Vagina (tissue), 2 donors: ENCODE measurements at regions not wholly inside any gene's neighbourhood (a gene's known extent, or its start where the extent isn't known, plus 50 kb on each side); places are given as distances from the start of the nearest gene placed in this dataset.

ENCODE experiments used
- CTCF ChIP-seq, 3 experiments: fragments of 450-650 bp in 2 of 3; fragments of 200-600 bp in 1 of 3; sonication (generic) in 1 of 3; IDR thresholded peaks; one replicate each; pipeline ENCODE4 v1.5.1; 2017 to 2019; ENCODE audit warnings: antibody characterized with exemption in 3 of 3, mild to moderate bottlenecking in 2 of 3, moderate library complexity in 2 of 3
- POLR2A ChIP-seq, 2 donors: fragments of 450-650 bp; IDR thresholded peaks; one replicate each; pipeline ENCODE4 v1.6.1; 2017; ENCODE audit warnings: antibody characterized with exemption in 2 of 2, mild to moderate bottlenecking in 2 of 2, moderate library complexity in 2 of 2

- TF ChIP-seq CTCF (IDR thresholded peaks at IDR 0.05) (no peak), POLR2A (IDR thresholded peaks at IDR 0.05) (no peak)
These were observed 125.5 kb upstream of the SERPIND1 start for GRCh38 chr22:20648306-20648903.
